Muscle of arm (tissue), 1 donor: ENCODE measurements at regions not wholly inside any gene's neighbourhood (a gene's known extent, or its start where the extent isn't known, plus 50 kb on each side); places are given as distances from the start of the nearest gene placed in this dataset.
A peak's percentile ranks its signal among the peaks of the same experiment; 100 is the strongest.

ENCODE experiments used
- DNase-seq: peaks from one replicate; pipeline ENCODE4 v3.0.0-alpha.2; 2013

GRCh38 chr16:13864689-13865088, 55.3 kb upstream of the ERCC4 start:
- DNase-seq = no peak

GRCh38 chr16:13866073-13866472, 53.9 kb upstream of the ERCC4 start:
- DNase-seq = peak; percentile 17
